GM18858 (cell line): ENCODE measurements at regions not wholly inside any gene's neighbourhood (a gene's known extent, or its start where the extent isn't known, plus 50 kb on each side); places are given as distances from the start of the nearest gene placed in this dataset.

Experiments used
- ATAC-seq: cut with Tn5 transposase; IDR thresholded peaks from one replicate; pipeline ENCODE4 v1.9.1; 2021; ENCODE audit not compliant: unreplicated experiment

DNA sequence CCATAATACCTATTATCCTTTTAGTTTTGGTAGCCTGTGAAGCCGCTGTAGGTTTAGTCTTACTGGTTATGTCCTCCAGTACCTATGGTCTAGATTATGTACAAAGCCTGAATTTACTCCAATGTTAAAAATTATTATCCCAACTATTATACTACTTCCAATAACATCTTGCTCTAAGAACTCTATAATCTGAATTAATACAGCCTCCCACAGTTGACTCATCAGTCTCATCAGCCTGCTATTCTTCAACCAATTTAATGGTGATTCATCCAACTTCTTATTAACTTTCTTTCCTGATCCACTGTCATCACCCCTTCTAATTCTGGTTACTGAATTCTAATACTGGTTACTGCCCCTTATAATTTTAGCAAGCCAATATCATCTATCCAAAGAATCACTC is 370.3 kb upstream of the OPRM1 start:
- no peak for ATAC-seq

DNA sequence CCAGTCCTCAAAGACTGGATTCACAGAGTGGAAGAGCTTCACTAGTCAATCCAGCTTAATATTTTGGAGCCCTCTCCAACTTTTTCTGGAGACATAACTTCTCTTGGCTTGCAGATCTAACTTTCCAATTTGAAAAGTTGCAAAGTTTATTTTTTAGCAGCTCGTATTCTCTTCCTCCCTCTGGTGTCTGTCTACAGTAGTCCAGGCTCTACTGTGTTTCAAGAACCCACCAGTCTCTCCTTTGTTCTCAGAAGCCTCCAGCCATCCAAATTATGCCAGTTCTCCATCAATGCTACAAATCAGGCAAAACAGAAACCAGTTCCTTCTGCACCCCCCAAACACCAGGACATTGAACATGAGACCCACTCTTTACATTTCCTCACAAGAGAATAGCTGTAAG is 376.1 kb upstream of the OPRM1 start:
- ATAC-seq: no peak

DNA sequence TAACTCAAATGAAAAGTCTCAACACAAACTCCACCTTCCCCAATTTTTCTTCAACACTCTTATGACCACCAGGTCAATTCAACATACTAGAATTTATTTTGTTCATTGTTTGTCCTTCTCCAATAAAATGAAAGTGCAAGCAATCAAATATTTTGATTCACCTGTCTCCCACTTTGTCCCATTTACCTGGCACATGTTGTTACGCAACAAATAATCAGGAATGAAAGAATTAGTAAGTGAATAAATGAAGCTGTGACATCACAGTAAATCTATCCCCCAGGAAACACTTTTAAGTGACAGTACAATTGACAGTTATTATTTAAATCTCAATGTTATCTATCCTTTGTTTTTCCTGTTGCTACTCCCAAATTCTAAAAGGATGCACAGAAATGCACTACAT is 393.7 kb upstream of the OPRM1 start:
- ATAC-seq: no peak

DNA sequence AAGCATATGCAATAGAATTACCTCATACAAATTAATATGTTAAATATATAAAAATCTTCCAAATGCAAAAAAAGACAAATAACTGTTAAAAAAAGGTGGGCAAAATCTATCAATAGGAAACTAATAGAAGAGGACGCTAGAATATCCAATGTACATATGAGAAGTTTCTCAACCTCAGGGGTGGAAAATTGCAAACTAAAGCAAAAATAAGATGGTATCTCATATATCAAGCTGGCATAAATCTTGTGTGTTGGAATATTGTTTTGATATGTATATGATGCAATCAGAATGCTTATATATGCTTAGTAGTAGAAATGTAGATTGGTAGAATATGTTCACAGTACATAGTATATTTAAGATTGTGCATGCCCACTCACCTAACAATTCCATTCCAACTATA is 395.0 kb upstream of the OPRM1 start:
- ATAC-seq: no peak

DNA sequence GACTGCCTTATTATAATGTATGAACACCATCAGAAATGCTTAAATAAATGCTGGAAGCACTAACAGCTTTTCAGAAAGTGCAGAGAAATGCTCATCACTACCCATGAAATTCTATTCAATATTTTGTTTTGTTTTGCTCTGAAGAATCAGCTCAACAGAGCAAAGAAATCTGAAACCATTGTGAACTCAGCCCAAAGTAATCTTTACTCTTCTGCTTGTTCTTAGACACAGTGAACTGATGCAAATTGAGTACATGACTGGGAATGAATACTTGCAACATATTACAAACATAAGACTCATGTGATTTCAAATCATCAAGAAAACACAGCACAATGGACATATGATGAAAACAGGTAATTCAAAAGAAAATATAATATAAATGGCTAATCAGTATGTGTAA is 404.6 kb upstream of the OPRM1 start:
- ATAC-seq: no peak

DNA sequence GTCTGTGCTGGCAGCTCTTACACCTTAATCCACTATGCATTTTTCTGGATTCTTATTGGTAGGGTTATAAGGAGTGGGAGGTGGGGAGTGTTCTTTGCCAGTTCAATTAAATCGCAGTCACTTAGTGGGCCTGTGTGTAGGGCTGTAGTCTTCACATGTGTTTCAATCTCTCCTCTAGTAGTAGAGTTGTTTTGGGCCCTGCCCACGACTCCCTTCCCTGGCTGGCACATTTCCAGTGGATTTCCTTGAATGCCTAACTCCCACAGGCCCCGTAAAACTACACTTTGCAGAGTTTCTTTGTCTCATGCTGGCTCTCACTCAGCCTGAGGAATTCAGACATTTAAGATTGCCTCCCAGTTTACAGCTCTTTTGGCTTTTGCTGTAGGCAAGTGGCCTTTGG is 414.0 kb upstream of the OPRM1 start:
- no peak for ATAC-seq

DNA sequence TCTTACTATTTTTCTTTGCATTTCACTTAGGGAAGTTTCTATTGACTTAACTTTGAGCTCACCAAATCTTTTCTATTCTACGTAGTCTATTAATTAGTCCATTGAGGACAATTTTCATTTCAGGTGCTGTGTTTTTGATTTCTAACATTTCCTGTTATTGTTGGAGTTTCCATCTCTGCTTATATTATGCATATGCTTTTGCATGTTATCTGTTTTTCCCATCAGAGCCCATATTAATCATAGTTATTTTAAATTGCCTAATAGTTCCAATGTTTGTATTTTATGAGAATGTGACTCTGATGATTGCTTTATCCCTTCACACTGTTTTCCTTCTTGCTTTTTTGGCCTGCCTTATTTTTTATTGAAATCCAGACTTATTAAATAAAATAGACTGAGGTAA is 414.5 kb upstream of the OPRM1 start:
- ATAC-seq: no peak

DNA sequence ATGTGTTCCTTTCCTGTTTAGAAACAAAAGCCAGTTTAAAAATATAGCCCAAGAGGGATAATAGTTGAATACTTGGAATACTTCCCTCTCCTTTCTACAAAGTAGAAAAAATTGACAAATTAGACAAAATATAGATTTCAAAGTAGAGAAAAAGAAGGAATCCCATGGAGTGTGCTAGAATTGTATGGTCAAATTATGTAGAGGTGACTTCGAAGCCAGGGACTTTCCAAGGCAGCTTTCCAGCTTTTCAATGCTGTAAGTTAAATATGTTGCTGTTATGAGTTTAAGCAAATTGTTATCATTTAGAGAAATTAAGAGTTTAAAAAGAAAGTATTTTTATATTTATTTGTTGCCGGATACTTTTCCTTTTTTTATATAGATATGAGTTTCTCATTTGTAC is 415.5 kb upstream of the OPRM1 start:
- no peak for ATAC-seq

DNA sequence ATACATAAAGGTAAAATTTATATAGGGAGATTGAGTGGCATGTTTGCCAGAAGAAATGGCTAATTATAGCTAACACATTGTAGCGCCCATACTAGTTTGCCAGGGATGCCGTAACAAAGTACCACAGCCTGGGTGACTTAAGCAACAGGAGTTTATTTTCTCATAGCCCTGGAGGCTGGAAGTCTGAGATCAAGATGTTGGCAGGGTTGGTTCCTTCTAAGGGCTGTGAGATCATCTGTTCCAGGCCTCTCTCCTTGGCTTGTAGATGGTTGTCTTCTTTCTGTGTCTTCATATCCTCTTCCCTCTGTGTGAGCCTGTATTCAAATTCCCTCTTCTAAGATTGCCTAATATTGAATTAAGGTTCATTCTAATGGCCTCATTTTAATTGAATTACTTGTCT is 417.5 kb upstream of the OPRM1 start:
- ATAC-seq: no peak

DNA sequence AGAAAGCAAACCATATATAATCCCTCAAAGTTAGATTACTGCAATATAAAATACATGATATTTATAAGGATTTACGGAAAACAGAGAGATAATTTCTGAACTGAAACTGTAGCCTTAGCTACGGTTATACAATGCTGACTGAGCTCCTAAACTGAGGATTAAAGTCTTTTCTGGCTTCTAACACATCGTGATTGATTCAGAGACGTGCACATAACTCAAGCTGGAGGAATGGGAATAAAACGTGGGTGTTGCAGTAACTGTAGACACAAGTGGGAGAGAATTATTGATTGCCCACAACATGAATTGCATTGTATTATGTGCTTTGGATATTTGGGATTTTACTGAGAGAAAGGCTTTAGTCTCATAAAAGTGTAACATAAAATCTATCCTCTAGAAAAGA is 418.0 kb upstream of the OPRM1 start:
- no peak for ATAC-seq

DNA sequence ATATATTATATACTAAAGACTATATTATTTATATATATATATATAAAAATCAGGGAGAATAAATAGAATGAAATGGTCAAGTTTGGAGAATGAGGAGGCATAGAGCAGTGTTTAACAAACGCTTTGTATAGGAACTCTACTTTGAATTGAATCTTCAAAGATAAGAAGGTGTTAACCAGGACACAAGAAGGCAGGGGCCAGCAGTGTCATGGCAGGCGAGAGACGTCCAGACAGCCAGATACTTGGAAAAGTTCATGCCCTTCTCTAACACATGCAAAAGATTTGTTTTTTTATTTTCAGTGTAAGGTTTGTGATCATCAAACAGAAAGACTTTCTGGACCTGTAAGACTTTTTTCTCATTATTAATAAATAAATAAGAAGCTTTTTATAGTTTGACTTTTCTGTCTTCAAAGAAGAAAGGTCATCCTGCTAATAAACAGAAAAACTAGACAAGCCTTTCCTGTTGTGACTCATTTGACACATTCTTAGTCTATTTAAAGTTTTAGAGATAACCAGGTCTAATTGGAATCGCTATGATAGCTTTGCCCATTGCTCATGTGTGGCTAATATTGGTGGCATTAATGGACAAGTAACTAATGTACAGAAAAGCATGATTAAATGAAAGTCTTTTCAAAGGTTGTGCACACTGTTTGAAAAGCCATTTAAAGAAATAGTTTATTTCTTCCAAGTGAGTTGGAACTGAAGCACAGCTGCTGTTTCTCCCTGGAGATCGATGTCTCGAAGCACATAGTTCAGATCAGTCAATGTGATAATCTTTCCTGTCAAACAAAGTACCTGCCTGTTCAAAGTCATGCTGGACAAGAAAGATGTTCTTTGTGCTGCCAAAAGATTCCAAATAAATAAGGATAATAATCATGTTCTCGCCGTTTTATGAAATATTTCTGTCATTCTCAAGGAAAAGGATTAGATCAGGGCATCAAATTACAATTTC is 420.4 kb upstream of the OPRM1 start:
- ATAC-seq: no peak

DNA sequence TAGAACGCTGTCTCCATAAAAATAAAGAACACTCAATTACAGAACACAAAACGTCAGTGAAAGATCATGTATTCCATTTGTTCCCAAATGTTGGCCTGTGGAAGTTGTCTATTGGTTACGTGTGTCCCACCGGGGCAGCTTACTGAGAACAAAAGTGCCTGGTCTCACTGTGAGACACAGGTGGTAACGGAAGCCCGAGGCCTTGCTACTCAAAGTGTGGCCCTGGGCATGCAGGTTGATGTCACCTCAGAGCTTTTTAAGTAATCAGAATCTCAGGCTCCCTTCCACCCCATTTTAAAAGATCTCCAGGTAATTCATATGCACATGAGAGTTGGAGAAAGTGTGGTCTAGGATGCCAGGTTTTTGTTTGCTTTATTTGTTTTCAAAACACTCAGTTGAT is 422.5 kb upstream of the OPRM1 start:
- no peak for ATAC-seq

DNA sequence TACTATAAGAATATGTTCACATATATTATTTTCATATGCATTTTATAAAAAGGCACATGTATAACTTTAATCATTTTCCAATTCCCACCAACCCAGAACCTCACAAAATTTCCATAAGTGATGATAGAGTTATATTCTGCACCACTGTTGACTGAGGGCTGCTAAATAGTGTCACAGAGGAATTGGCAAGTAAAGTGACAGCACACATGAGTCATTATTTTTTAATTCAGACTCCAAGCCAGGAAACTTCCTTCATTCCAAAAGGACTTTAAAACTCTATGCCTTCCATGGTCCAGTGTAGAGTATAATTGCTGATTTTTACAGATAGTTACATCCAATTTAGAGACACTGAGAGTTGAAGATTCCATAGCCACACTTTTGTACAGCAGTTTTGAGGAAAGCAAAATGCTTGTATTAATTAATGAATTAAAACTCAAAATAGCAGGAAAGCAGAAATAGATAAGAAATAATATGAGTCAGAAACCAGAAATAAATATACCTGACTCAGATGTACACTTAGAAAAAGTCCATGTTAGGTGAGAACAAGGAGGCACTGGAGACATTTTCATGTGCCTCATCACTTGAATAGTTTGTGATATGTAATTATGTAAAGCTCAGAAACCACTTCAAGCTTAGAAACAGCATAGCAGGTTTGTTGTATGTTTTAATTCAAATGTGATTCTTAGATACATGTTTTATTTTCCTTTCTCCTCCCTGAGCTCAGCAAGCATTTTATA is 425.2 kb upstream of the OPRM1 start:
- ATAC-seq: no peak

DNA sequence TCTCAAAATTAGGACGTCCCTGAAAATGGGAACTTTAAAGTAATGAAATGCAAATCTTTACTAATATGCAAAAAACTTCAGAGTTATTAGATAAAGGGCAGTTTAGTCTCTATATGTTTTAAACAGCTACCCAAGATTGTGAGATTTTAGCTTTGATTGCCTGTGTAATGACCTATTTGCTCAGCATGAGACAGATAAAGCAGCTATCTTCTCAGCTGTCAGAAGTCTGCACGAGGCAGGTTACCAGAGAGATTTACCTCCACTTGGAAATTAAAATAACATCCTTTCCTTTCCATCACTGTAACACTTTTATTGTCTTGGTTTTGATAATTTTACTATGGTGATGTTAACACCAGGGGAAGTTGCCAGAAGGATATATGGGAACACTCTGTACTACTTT is 436.6 kb upstream of the OPRM1 start:
- no peak for ATAC-seq

DNA sequence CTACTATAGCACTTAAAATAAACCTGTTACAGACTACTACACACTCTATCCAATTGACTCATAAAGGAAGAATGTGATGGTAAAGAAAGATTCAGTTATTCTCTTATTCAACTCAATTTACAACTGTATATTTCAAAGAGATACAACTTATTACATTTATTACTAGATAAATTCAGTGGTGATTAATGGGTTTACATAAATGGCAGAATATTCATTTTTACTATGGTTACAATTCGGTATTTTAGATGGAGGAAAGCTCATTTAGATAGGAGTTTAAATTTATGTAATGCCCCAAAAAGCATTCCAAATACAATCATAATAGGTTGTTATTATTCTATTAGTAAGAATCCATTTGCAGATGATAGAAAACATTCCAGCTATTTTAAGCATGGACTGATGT is 439.1 kb upstream of the OPRM1 start:
- ATAC-seq: no peak

DNA sequence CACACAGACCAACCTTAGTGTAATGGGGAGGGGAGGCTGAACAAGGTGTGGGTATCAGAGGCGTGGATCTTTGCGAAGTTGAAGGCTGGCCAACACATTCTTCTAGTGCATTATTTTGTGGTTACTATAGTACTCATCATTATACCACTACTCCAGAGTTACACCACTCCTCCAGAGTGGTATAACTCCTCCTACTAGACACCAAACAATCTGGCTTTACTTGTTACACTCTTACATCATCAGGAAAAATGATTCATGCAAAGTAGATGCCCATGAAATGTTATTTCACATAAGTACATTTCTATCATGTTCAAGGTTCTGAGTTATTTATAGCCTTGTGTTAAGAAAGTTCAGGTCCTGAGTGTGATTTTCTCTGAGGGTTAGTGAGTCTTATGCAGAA is 443.1 kb upstream of the OPRM1 start:
- ATAC-seq: no peak

DNA sequence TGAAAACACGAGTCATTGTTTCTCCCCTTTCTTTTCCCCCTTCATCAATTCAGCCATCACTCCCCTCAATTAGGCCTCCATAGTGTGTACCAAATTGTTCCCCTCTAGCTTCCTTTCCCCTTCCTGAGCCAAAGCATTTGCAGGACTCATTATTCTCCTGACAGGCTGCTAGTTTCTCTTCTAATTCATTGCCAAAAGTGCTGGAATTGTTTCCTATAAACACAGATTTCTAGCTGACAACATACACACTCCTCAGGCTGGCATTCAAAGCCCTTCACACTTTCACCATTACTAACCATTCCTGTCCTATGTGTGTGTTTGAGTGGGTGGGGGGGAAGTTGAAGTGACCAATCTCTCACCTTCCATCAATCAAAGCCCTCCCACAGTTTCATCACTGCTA is 444.2 kb upstream of the OPRM1 start:
- no peak for ATAC-seq

DNA sequence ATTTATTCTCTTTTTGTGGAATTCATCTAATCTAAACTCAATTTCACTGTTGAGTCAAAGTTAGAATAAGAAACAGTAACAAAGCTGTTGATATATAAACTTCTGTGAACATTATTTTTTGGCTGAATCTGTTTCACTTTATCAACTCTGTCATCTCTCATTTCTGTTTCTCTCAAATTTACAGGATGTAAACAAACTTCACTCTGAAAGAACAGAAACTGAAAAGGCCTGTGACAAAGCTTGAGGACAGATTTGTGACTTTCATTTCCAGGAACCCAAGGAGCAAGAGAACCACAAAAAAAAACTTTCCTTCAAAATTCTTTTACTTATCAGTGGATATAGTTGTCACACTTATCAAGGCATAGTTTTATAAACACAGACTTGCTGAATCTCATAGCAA is 447.9 kb upstream of the OPRM1 start:
- ATAC-seq: peak; percentile 52

DNA sequence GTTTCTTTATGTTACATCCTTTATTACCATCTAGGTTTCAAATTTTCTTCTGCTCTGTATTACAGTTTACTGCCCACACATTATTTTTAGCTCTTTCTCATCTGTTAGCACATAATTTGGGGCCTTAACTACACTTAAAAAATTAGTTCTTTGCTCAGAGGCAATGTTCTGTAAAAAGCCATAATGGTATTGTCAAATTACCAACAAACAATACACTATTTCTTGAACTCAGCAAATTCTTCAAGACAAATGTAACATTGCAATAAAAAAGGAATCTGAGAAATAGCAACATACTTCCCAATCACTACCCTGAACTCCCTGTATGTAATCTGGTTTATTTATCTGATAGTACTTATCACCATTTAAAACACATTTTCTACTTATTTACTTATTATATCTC is 448.6 kb upstream of the OPRM1 start:
- ATAC-seq: no peak

DNA sequence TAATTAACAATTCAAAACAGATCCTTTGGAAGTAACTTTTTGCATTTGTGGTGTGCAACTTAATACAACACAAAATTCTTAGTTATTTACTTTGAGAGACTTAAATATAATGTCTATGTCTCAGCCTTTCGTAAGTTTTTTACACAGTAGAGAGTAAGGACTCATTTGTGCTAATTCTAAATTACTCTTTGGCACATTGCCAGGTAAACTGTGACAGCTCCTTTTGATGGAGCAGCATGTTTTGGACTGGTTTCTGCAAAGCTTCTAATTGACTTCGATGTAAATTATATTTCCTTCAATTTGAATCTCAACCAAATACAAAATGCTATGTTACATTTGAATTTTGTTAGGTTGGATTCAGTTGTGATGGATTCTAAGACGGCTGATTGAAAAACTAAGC is 450.7 kb upstream of the OPRM1 start:
- ATAC-seq: no peak

DNA sequence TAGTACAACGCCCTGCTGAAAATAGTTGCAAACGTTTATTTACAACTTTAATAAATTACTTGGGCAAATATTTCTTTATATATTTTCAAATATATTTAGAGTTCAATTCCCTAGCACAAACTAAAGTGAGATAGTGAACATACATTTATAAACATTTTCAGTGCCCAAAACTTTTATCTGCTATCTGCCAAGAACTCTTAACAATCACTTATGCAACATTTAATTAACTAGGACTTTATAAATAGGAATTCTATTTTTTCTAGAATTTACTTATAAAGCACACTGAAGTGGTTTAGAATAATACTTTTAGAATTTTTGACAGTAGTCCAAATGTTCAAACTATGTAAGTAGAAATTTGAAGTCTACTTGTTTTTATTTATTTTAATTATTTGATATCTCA is 452.6 kb upstream of the RGS17 start:
- no peak for ATAC-seq

DNA sequence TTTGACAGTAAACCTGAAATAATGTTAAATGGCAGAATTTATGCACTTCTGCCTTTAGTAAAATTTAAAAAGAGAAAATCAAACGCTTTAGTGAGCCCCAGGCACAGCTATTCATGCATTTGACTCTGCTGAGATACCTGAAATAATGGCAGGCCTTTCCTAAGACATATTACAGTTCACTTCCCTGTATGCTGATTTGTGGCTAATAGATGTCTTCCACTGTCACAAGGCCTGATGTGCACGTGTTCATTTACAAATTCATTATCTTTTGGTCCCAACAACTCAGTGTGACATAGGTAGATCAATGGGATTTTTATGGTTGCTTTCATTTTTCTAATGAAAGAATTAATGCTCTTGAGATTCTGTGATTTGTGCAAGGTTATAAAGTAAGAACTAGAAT is 449.7 kb upstream of the RGS17 start:
- ATAC-seq: no peak
